Endothelial cell of umbilical vein (primary cell): ENCODE measurements at regions not wholly inside any gene's neighbourhood (a gene's known extent, or its start where the extent isn't known, plus 50 kb on each side); places are given as distances from the start of the nearest gene placed in this dataset.

Experiments used
- BruUV-seq: library from RNA; stranded (reverse); fragments of 400-500 nt; replicated peaks from 2 replicates; lab custom pipeline; 2021; lab: Mats Ljungman, UMichigan
- CTCF ChIA-PET: fragments of 300-600, 350-600 bp; sonication (Branson Sonifier 250); formaldehyde crosslinking; loops from one replicate; lab custom pipeline; 2021; ENCODE audit warnings: antibody characterized with exemption, inconsistent platforms; lab: Charles Lee
- POLR2A ChIA-PET: fragments of 300-600, 350-600 bp; sonication (Branson Sonifier 250); formaldehyde crosslinking; loops from one replicate; lab custom pipeline; 2021; ENCODE audit warnings: antibody characterized with exemption, inconsistent platforms; lab: Charles Lee
- DNase-seq: peaks from one replicate; pipeline ENCODE4 v3.0.0-alpha.2; 2011; ENCODE audit warnings: low read depth, low spot score
- FAIRE-seq: peaks from 2 replicates; lab custom pipeline; 2011; peaks lifted over from hg19 to GRCh38; lab: Jason Lieb, UNC
- H2AFZ ChIP-seq: 2 replicates; pipeline ENCODE4 v1.6.0; 2012; ENCODE audit warnings: low read depth, low read length, control low read depth, inconsistent platforms
- H3K27ac ChIP-seq: 2 replicates; pipeline ENCODE4 v1.5.1; 2011; ENCODE audit warnings: low read depth, mild to moderate bottlenecking, control low read depth, low read length, moderate library complexity; ENCODE audit not compliant: insufficient read depth
- H3K27me3 ChIP-seq, 2 experiments: 2 replicates each; pipeline versions ENCODE4 v1.6.0 to v1.6.1; 2011; ENCODE audit warnings: low read length in 2 of 2, mixed read lengths in 1 of 2; ENCODE audit not compliant: control insufficient read depth in 2 of 2, insufficient read depth in 2 of 2
- H3K36me3 ChIP-seq, 2 experiments: 2 replicates in 1 of 2; 3 replicates in 1 of 2; pipeline ENCODE4 v1.5.1; 2011; ENCODE audit warnings: low read length in 2 of 2, mild to moderate bottlenecking in 1 of 2, moderate library complexity in 1 of 2; ENCODE audit not compliant: control insufficient read depth in 2 of 2, insufficient read depth in 2 of 2; ENCODE audit errors: extremely low read depth in 1 of 2
- H3K4me1 ChIP-seq: 3 replicates; pipeline ENCODE4 v1.5.1; 2011; ENCODE audit warnings: mild to moderate bottlenecking, low read length; ENCODE audit not compliant: control insufficient read depth, insufficient read depth; ENCODE audit errors: extremely low read depth
- H3K4me2 ChIP-seq: 2 replicates; pipeline ENCODE4 v1.6.1; 2011; ENCODE audit warnings: low read length, control low read depth, mixed read lengths; ENCODE audit not compliant: insufficient read depth
- H3K4me3 ChIP-seq, 3 experiments: fragments of 200-600 bp in 1 of 3; sonication (generic), shearing (Covaris generic) in 1 of 3; replicated peaks in 1 of 3; 2 replicates each; pipeline ENCODE4 v1.5.1; 2011 to 2016; ENCODE audit warnings: control low read depth in 3 of 3, low read length in 3 of 3, mild to moderate bottlenecking in 2 of 3, inconsistent platforms in 1 of 3, low read depth in 1 of 3, moderate library complexity in 1 of 3; ENCODE audit not compliant: insufficient read depth in 1 of 3
- H3K79me2 ChIP-seq: 2 replicates; pipeline ENCODE4 v1.6.0; 2012; ENCODE audit warnings: low read length, inconsistent platforms; ENCODE audit not compliant: control insufficient read depth, insufficient read depth
- H3K9ac ChIP-seq: replicated peaks from 2 replicates; pipeline ENCODE3; 2011; ENCODE audit warnings: low read length, control low read depth; ENCODE audit not compliant: insufficient read depth; ENCODE audit errors: extremely low read depth
- H3K9me1 ChIP-seq: replicated peaks from 3 replicates; pipeline ENCODE4 v1.6.0; 2011; ENCODE audit warnings: mild to moderate bottlenecking, low read length; ENCODE audit not compliant: control insufficient read depth, insufficient read depth; ENCODE audit errors: extremely low read depth
- H3K9me3 ChIP-seq: replicated peaks from 2 replicates; pipeline ENCODE4 v1.5.1; 2012; ENCODE audit warnings: low read length, inconsistent platforms; ENCODE audit not compliant: control insufficient read depth, insufficient read depth
- H4K20me1 ChIP-seq: replicated peaks from 2 replicates; pipeline ENCODE3; 2011; ENCODE audit warnings: mild to moderate bottlenecking, low read length; ENCODE audit not compliant: control insufficient read depth, insufficient read depth; ENCODE audit errors: extremely low read depth
- EZH2 ChIP-seq: IDR thresholded peaks from 2 replicates; pipeline ENCODE4 v1.6.1; 2012; ENCODE audit warnings: borderline replicate concordance, low read depth, mild to moderate bottlenecking, moderate library complexity, low read length, inconsistent platforms; ENCODE audit not compliant: severe bottlenecking
- FOS ChIP-seq: IDR thresholded peaks from 2 replicates; pipeline ENCODE4 v1.6.1; 2011; ENCODE audit warnings: mild to moderate bottlenecking, low read length, moderate library complexity, borderline replicate concordance; ENCODE audit not compliant: insufficient read depth
- GATA2 ChIP-seq: IDR thresholded peaks from 2 replicates; pipeline ENCODE4 v1.7.0; 2011; ENCODE audit warnings: low read depth, mild to moderate bottlenecking, moderate library complexity, mixed read lengths, low read length; ENCODE audit not compliant: insufficient read length, insufficient read depth
- JUN ChIP-seq: IDR thresholded peaks from 2 replicates; pipeline ENCODE4 v1.6.1; 2011; ENCODE audit warnings: borderline replicate concordance, low read depth; ENCODE audit not compliant: insufficient read length, insufficient read depth
- MYC ChIP-seq: IDR thresholded peaks from one replicate; pipeline ENCODE4 v1.6.1; 2011; ENCODE audit warnings: mild to moderate bottlenecking, low read depth, low read length
- POLR2A ChIP-seq: IDR thresholded peaks from 2 replicates; pipeline ENCODE4 v1.6.1; 2012; ENCODE audit warnings: low read depth, mild to moderate bottlenecking, control low read depth, low read length
- POLR2AphosphoS5 ChIP-seq: IDR thresholded peaks from 2 replicates; pipeline ENCODE4 v1.6.1; 2012; ENCODE audit warnings: low read depth, mild to moderate bottlenecking, control low read depth, low read length, moderate library complexity; ENCODE audit not compliant: insufficient read depth
- dilution Hi-C: fragments of 300-500 bp; cut with MboI; formaldehyde crosslinking; loops from one replicate; pipeline ENCODE4 v1.15.0; 2019; ENCODE audit warnings: low sequenced_read_pairs; ENCODE audit not compliant: extremely low pct_ligation_motif_present
- intact Hi-C: fragments of 100-400 bp; cut with micrococcal nuclease; formaldehyde crosslinking; loops from one replicate; pipeline ENCODE4 v1.10.0; 2022
- TF ChIP-seq, protein P1 (sequence below), 2 donors: IDR thresholded peaks; 1 replicate in 1 of 2; 2 replicates in 1 of 2; pipeline ENCODE4 v1.5.1; 2011; ENCODE audit warnings: low read length in 2 of 2, mild to moderate bottlenecking in 2 of 2, moderate library complexity in 2 of 2, control low read depth in 1 of 2, inconsistent platforms in 1 of 2, low read depth in 1 of 2; ENCODE audit not compliant: insufficient read depth in 1 of 2; ENCODE audit errors: extremely low read depth in 1 of 2
- TF ChIP-seq, protein P2 (sequence below): IDR thresholded peaks from 2 replicates; pipeline ENCODE4 v1.6.1; 2011; ENCODE audit not compliant: insufficient read depth, insufficient read length

DNA sequence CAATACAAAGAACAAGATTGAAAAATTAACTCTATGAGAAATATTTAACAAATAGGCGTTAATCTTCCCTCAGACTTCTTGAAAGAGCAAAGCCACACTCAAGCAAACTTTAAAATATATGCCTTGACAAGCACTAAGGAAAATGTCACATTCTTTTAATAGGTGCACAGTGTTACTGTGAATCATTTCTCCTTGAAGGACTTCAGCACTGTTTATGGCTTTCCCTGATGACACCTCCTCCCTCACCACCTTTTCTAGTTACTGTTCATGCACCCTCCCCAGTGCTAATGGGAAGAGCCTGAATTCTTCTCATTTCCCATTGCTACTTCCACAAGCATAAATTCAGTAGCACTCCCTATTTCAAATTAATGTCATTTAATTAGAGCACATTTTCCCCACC, 299.5 kb upstream of the RRP15 start:
- no peak overlapping the region for H3K4me2 ChIP-seq
- no peaks in the 10 kb centered on the region for H3K4me1 ChIP-seq
- BruUV-seq = no TSS peak
- H2AFZ ChIP-seq = no peak overlapping the region
- H3K27me3 ChIP-seq = no peaks in the 10 kb centered on the region
- H3K9me1 ChIP-seq = no peaks in the 10 kb centered on the region
- no peaks in the 10 kb centered on the region for H3K79me2 ChIP-seq
- H3K9ac ChIP-seq = no peak overlapping the region
- H3K4me3 ChIP-seq = no peak overlapping the region
- FAIRE-seq = no peak
- H3K27ac ChIP-seq = no peak overlapping the region
- ChIA-PET POLR2A (no interaction called here), CTCF (no interaction called here)
- TF ChIP-seq GATA2 (no peak), POLR2A (no peak), JUN (no peak), MYC (no peak), EZH2 (no peak), FOS (no peak), POLR2AphosphoS5 (no peak)
- TF ChIP-seq, protein P1, sequence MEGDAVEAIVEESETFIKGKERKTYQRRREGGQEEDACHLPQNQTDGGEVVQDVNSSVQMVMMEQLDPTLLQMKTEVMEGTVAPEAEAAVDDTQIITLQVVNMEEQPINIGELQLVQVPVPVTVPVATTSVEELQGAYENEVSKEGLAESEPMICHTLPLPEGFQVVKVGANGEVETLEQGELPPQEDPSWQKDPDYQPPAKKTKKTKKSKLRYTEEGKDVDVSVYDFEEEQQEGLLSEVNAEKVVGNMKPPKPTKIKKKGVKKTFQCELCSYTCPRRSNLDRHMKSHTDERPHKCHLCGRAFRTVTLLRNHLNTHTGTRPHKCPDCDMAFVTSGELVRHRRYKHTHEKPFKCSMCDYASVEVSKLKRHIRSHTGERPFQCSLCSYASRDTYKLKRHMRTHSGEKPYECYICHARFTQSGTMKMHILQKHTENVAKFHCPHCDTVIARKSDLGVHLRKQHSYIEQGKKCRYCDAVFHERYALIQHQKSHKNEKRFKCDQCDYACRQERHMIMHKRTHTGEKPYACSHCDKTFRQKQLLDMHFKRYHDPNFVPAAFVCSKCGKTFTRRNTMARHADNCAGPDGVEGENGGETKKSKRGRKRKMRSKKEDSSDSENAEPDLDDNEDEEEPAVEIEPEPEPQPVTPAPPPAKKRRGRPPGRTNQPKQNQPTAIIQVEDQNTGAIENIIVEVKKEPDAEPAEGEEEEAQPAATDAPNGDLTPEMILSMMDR (IDR thresholded peaks at IDR 0.05; ENCODE audit: extremely low read depth in 1 of 2, insufficient read depth in 1 of 2, low read depth in 1 of 2, low read length in 2 of 2) = no peak
- TF ChIP-seq, protein P2, sequence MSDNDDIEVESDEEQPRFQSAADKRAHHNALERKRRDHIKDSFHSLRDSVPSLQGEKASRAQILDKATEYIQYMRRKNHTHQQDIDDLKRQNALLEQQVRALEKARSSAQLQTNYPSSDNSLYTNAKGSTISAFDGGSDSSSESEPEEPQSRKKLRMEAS = no peak
- H4K20me1 ChIP-seq = no peaks in the 10 kb centered on the region
- DNase-seq = no peak
- dilution Hi-C loops = no loop called here
- intact Hi-C loops = no loop called here
- H3K9me3 ChIP-seq = peaks cover 2% of the 10 kb centered on the region
- H3K36me3 ChIP-seq = no peaks in the 10 kb centered on the region
